ENCODE measurements at regions not wholly inside any gene's neighbourhood (a gene's known extent, or its start where the extent isn't known, plus 50 kb on each side); places are given as distances from the start of the nearest gene placed in this dataset. TPM values are rescaled to one million over a fixed set of nuclear protein-coding genes. Genes with fewer than 3 reads are reported as not detected.
A peak's percentile ranks its signal among the peaks of the same experiment; 100 is the strongest.

GRCh38 chrX:73903941-73904340, 51.4 kb upstream of the XIST start:
- no peak overlapping the region for H2BK20ac ChIP-seq (ENCODE audit: low read depth, low read length, poor library complexity, severe bottlenecking)
- WGBS (ENCODE audit: extremely low coverage, insufficient read length, low lambda C conversion rate) = no CpG with 5 or more reads among the region's 3 CpGs
- no peak for DNase-seq
- TF ChIP-seq CTCF (conservative IDR thresholded peaks at IDR 0.05) = no peak
- no peak overlapping the region for H3K27ac ChIP-seq (ENCODE audit: insufficient read length, low read depth, low read length)
- no peak overlapping the region for H3K9ac ChIP-seq (ENCODE audit: extremely low read depth, insufficient read length, low read length)
- H3K9me3 ChIP-seq (ENCODE audit: control insufficient read depth, low read depth, low read length) = peaks cover 6% of the 10 kb centered on the region
- Mint-ChIP-seq H3K4me1 (no peaks in the 10 kb centered on the region), H3K27ac (no peak overlapping the region), H3K4me3 (no peak overlapping the region), H3K36me3 (ENCODE audit: insufficient read depth in 1 of 3, low read depth in 3 of 3) (peaks cover 9 to 33% (median 31%) of the 10 kb centered on the region in 3 experiments), H3K9me3 (peaks cover 36 to 43% of the 10 kb centered on the region in 2 experiments), H3K27me3 (ENCODE audit: low read depth) (no peaks in the 10 kb centered on the region; the same call in 1 of the 2 replicates)
- no peak overlapping the region for H3K4ac ChIP-seq (ENCODE audit: low read depth, low read length)
- no peak overlapping the region for H3K18ac ChIP-seq (ENCODE audit: insufficient read length, low read depth, low read length)
- H3K23me2 ChIP-seq (ENCODE audit: insufficient read length, low read depth, low read length, poor library complexity, severe bottlenecking) = no peaks in the 10 kb centered on the region
- no peak overlapping the region for H3K14ac ChIP-seq (ENCODE audit: insufficient read depth, low read length)
- H4K91ac ChIP-seq (ENCODE audit: insufficient read length, low read depth, low read length) = no peak overlapping the region
- no peaks in the 10 kb centered on the region for H3K79me2 ChIP-seq (ENCODE audit: insufficient read depth, low read length)
- H2BK15ac ChIP-seq (ENCODE audit: low read depth, low read length) = no peak overlapping the region
- H3K79me1 ChIP-seq (ENCODE audit: insufficient read depth, low read depth, low read length, poor library complexity, severe bottlenecking) = no peaks in the 10 kb centered on the region
- H3K4me2 ChIP-seq (ENCODE audit: insufficient read depth, insufficient read length, low read length) = no peak overlapping the region
- H2AK5ac ChIP-seq (ENCODE audit: insufficient read length, low read length) = no peak overlapping the region
- H3K23ac ChIP-seq (ENCODE audit: insufficient read length, low read depth, low read length) = no peak overlapping the region
- H4K8ac ChIP-seq (replicated peaks; ENCODE audit: insufficient read length, low read depth, low read length) = no peak overlapping the region
- no peak overlapping the region for H3K56ac ChIP-seq (ENCODE audit: insufficient read length, low read depth, low read length)
- H2BK120ac ChIP-seq (ENCODE audit: low read depth, low read length, poor library complexity, severe bottlenecking) = no peak overlapping the region
- no peaks in the 10 kb centered on the region for H4K20me1 ChIP-seq (ENCODE audit: control insufficient read depth, insufficient read depth, insufficient read length)
- no peak overlapping the region for H3T11ph ChIP-seq (ENCODE audit: low read length)
- H2AFZ ChIP-seq (ENCODE audit: low read length) = no peak overlapping the region
- no peak overlapping the region for H4K5ac ChIP-seq (ENCODE audit: insufficient read length, low read depth, low read length)
- H2BK12ac ChIP-seq (ENCODE audit: insufficient read length, low read depth, low read length) = no peak overlapping the region
- no peak overlapping the region for H2BK5ac ChIP-seq (ENCODE audit: insufficient read length, low read length)
- no peaks in the 10 kb centered on the region for H3K27me3 ChIP-seq (ENCODE audit: insufficient read depth, low read length)
- H3K4me1 ChIP-seq (ENCODE audit: insufficient read depth, low read length) = no peaks in the 10 kb centered on the region

Small RNA genes lying in the stretch of these regions (microRNA-seq; reads per million reads assigned to microRNA genes)
- not detected for gene MIR374B (ENCODE audit: borderline microRNAs expressed)
- not detected for gene MIR374C (ENCODE audit: borderline microRNAs expressed)
- 252 reads per million, percentile 83 among the genes with 10 or more reads in this experiment for gene MIR421 (ENCODE audit: borderline microRNAs expressed)

Measured in H9 (cell line).